Endothelial cell of umbilical vein (primary cell): ENCODE measurements at regions not wholly inside any gene's neighbourhood (a gene's known extent, or its start where the extent isn't known, plus 50 kb on each side); places are given as distances from the start of the nearest gene placed in this dataset.

Source experiments
- BruUV-seq: library from RNA; stranded (reverse); fragments of 400-500 nt; replicated peaks from 2 replicates; lab custom pipeline; 2021; lab: Mats Ljungman, UMichigan
- CTCF ChIA-PET: fragments of 300-600, 350-600 bp; sonication (Branson Sonifier 250); formaldehyde crosslinking; loops from one replicate; lab custom pipeline; 2021; ENCODE audit warnings: antibody characterized with exemption, inconsistent platforms; lab: Charles Lee
- POLR2A ChIA-PET: fragments of 300-600, 350-600 bp; sonication (Branson Sonifier 250); formaldehyde crosslinking; loops from one replicate; lab custom pipeline; 2021; ENCODE audit warnings: antibody characterized with exemption, inconsistent platforms; lab: Charles Lee
- DNase-seq: peaks from one replicate; pipeline ENCODE4 v3.0.0-alpha.2; 2011; ENCODE audit warnings: low read depth, low spot score
- FAIRE-seq: peaks from 2 replicates; lab custom pipeline; 2011; peaks lifted over from hg19 to GRCh38; lab: Jason Lieb, UNC
- H2AFZ ChIP-seq: 2 replicates; pipeline ENCODE4 v1.6.0; 2012; ENCODE audit warnings: low read depth, low read length, control low read depth, inconsistent platforms
- H3K27ac ChIP-seq: 2 replicates; pipeline ENCODE4 v1.5.1; 2011; ENCODE audit warnings: low read depth, mild to moderate bottlenecking, control low read depth, low read length, moderate library complexity; ENCODE audit not compliant: insufficient read depth
- H3K27me3 ChIP-seq, 2 experiments: 2 replicates each; pipeline versions ENCODE4 v1.6.0 to v1.6.1; 2011; ENCODE audit warnings: low read length in 2 of 2, mixed read lengths in 1 of 2; ENCODE audit not compliant: control insufficient read depth in 2 of 2, insufficient read depth in 2 of 2
- H3K36me3 ChIP-seq, 2 experiments: 2 replicates in 1 of 2; 3 replicates in 1 of 2; pipeline ENCODE4 v1.5.1; 2011; ENCODE audit warnings: low read length in 2 of 2, mild to moderate bottlenecking in 1 of 2, moderate library complexity in 1 of 2; ENCODE audit not compliant: control insufficient read depth in 2 of 2, insufficient read depth in 2 of 2; ENCODE audit errors: extremely low read depth in 1 of 2
- H3K4me1 ChIP-seq: 3 replicates; pipeline ENCODE4 v1.5.1; 2011; ENCODE audit warnings: mild to moderate bottlenecking, low read length; ENCODE audit not compliant: control insufficient read depth, insufficient read depth; ENCODE audit errors: extremely low read depth
- H3K4me2 ChIP-seq: 2 replicates; pipeline ENCODE4 v1.6.1; 2011; ENCODE audit warnings: low read length, control low read depth, mixed read lengths; ENCODE audit not compliant: insufficient read depth
- H3K4me3 ChIP-seq, 3 experiments: fragments of 200-600 bp in 1 of 3; sonication (generic), shearing (Covaris generic) in 1 of 3; replicated peaks in 1 of 3; 2 replicates each; pipeline ENCODE4 v1.5.1; 2011 to 2016; ENCODE audit warnings: control low read depth in 3 of 3, low read length in 3 of 3, mild to moderate bottlenecking in 2 of 3, inconsistent platforms in 1 of 3, low read depth in 1 of 3, moderate library complexity in 1 of 3; ENCODE audit not compliant: insufficient read depth in 1 of 3
- H3K79me2 ChIP-seq: 2 replicates; pipeline ENCODE4 v1.6.0; 2012; ENCODE audit warnings: low read length, inconsistent platforms; ENCODE audit not compliant: control insufficient read depth, insufficient read depth
- H3K9ac ChIP-seq: replicated peaks from 2 replicates; pipeline ENCODE3; 2011; ENCODE audit warnings: low read length, control low read depth; ENCODE audit not compliant: insufficient read depth; ENCODE audit errors: extremely low read depth
- H3K9me1 ChIP-seq: replicated peaks from 3 replicates; pipeline ENCODE4 v1.6.0; 2011; ENCODE audit warnings: mild to moderate bottlenecking, low read length; ENCODE audit not compliant: control insufficient read depth, insufficient read depth; ENCODE audit errors: extremely low read depth
- H3K9me3 ChIP-seq: replicated peaks from 2 replicates; pipeline ENCODE4 v1.5.1; 2012; ENCODE audit warnings: low read length, inconsistent platforms; ENCODE audit not compliant: control insufficient read depth, insufficient read depth
- H4K20me1 ChIP-seq: replicated peaks from 2 replicates; pipeline ENCODE3; 2011; ENCODE audit warnings: mild to moderate bottlenecking, low read length; ENCODE audit not compliant: control insufficient read depth, insufficient read depth; ENCODE audit errors: extremely low read depth
- CTCF ChIP-seq, 2 donors: IDR thresholded peaks; 1 replicate in 1 of 2; 2 replicates in 1 of 2; pipeline ENCODE4 v1.5.1; 2011; ENCODE audit warnings: low read length in 2 of 2, mild to moderate bottlenecking in 2 of 2, moderate library complexity in 2 of 2, control low read depth in 1 of 2, inconsistent platforms in 1 of 2, low read depth in 1 of 2; ENCODE audit not compliant: insufficient read depth in 1 of 2; ENCODE audit errors: extremely low read depth in 1 of 2
- EZH2 ChIP-seq: IDR thresholded peaks from 2 replicates; pipeline ENCODE4 v1.6.1; 2012; ENCODE audit warnings: borderline replicate concordance, low read depth, mild to moderate bottlenecking, moderate library complexity, low read length, inconsistent platforms; ENCODE audit not compliant: severe bottlenecking
- FOS ChIP-seq: IDR thresholded peaks from 2 replicates; pipeline ENCODE4 v1.6.1; 2011; ENCODE audit warnings: mild to moderate bottlenecking, low read length, moderate library complexity, borderline replicate concordance; ENCODE audit not compliant: insufficient read depth
- GATA2 ChIP-seq: IDR thresholded peaks from 2 replicates; pipeline ENCODE4 v1.7.0; 2011; ENCODE audit warnings: low read depth, mild to moderate bottlenecking, moderate library complexity, mixed read lengths, low read length; ENCODE audit not compliant: insufficient read length, insufficient read depth
- JUN ChIP-seq: IDR thresholded peaks from 2 replicates; pipeline ENCODE4 v1.6.1; 2011; ENCODE audit warnings: borderline replicate concordance, low read depth; ENCODE audit not compliant: insufficient read length, insufficient read depth
- MAX ChIP-seq: IDR thresholded peaks from 2 replicates; pipeline ENCODE4 v1.6.1; 2011; ENCODE audit not compliant: insufficient read depth, insufficient read length
- MYC ChIP-seq: IDR thresholded peaks from one replicate; pipeline ENCODE4 v1.6.1; 2011; ENCODE audit warnings: mild to moderate bottlenecking, low read depth, low read length
- POLR2A ChIP-seq: IDR thresholded peaks from 2 replicates; pipeline ENCODE4 v1.6.1; 2012; ENCODE audit warnings: low read depth, mild to moderate bottlenecking, control low read depth, low read length
- POLR2AphosphoS5 ChIP-seq: IDR thresholded peaks from 2 replicates; pipeline ENCODE4 v1.6.1; 2012; ENCODE audit warnings: low read depth, mild to moderate bottlenecking, control low read depth, low read length, moderate library complexity; ENCODE audit not compliant: insufficient read depth
- dilution Hi-C: fragments of 300-500 bp; cut with MboI; formaldehyde crosslinking; loops from one replicate; pipeline ENCODE4 v1.15.0; 2019; ENCODE audit warnings: low sequenced_read_pairs; ENCODE audit not compliant: extremely low pct_ligation_motif_present
- intact Hi-C: fragments of 100-400 bp; cut with micrococcal nuclease; formaldehyde crosslinking; loops from one replicate; pipeline ENCODE4 v1.10.0; 2022

- H2AFZ ChIP-seq: no peak overlapping the region
- H3K4me2 ChIP-seq: no peak overlapping the region
- peaks cover 2 to 13% of the 10 kb centered on the region in 2 experiments for H3K27me3 ChIP-seq
- no TSS peak for BruUV-seq
- dilution Hi-C loops (no loop called here), intact Hi-C loops (no loop called here)
- H3K9me3 ChIP-seq: no peaks in the 10 kb centered on the region
- ChIA-PET POLR2A (no interaction called here), CTCF (no interaction called here)
- H3K9ac ChIP-seq: no peak overlapping the region
- DNase-seq: no peak
- H3K4me3 ChIP-seq: no peak overlapping the region
- H3K36me3 ChIP-seq: no peaks in the 10 kb centered on the region
- no peak for FAIRE-seq
- no peak for TF ChIP-seq MAX
- no peak for TF ChIP-seq POLR2AphosphoS5
- TF ChIP-seq FOS: no peak
- TF ChIP-seq GATA2: no peak
- no peak for TF ChIP-seq MYC
- no peak for TF ChIP-seq JUN
- no peak for TF ChIP-seq EZH2
- no peak for TF ChIP-seq CTCF (IDR thresholded peaks at IDR 0.05; ENCODE audit: extremely low read depth in 1 of 2, insufficient read depth in 1 of 2, low read depth in 1 of 2, low read length in 2 of 2)
- TF ChIP-seq POLR2A: no peak
- no peaks in the 10 kb centered on the region for H4K20me1 ChIP-seq
- no peaks in the 10 kb centered on the region for H3K4me1 ChIP-seq
- H3K9me1 ChIP-seq: no peaks in the 10 kb centered on the region
- no peaks in the 10 kb centered on the region for H3K79me2 ChIP-seq
- no peak overlapping the region for H3K27ac ChIP-seq
These were observed 102.8 kb upstream of the PFN2 start for GRCh38 chr3:150073513-150073912.
